Peyer's patch (tissue), 4 donors: ENCODE measurements at regions not wholly inside any gene's neighbourhood (a gene's known extent, or its start where the extent isn't known, plus 50 kb on each side); places are given as distances from the start of the nearest gene placed in this dataset.

Experiments used
- POLR2A ChIP-seq, 2 donors: fragments of 450-650 bp; IDR thresholded peaks; one replicate each; pipeline ENCODE4 v1.5.1; 2017; ENCODE audit warnings: antibody characterized with exemption in 2 of 2, mild to moderate bottlenecking in 2 of 2, moderate library complexity in 2 of 2
- TF ChIP-seq, protein P1 (sequence below), 6 experiments: fragments of 450-650 bp in 4 of 6; fragments of 200-600 bp in 2 of 6; sonication (generic) in 1 of 6; IDR thresholded peaks; one replicate each; pipeline ENCODE4 v1.5.1; 2017 to 2019; ENCODE audit warnings: antibody characterized with exemption in 6 of 6, mild to moderate bottlenecking in 3 of 6, moderate library complexity in 1 of 6

DNA sequence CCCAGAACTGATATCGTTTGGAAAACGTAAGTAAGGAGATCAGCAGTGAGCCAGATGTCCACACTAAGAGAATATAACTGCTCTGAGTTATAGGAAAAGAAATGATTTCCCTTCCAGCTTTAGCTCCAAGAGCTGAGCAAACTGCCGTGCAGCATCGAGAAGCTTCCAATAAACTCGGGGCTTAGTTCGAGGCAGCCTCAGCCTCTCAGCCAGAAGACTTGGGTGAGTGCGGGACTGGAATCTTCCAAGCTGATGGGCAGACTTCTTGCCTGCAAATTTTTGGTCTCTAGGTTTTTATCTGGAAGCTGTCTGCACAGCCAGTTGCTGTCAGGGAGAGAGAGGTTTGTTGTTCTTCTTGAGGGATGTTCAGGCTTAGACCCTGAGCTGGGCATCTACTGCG is 196.1 kb downstream of the PHETA1 start:
- TF ChIP-seq, protein P1, sequence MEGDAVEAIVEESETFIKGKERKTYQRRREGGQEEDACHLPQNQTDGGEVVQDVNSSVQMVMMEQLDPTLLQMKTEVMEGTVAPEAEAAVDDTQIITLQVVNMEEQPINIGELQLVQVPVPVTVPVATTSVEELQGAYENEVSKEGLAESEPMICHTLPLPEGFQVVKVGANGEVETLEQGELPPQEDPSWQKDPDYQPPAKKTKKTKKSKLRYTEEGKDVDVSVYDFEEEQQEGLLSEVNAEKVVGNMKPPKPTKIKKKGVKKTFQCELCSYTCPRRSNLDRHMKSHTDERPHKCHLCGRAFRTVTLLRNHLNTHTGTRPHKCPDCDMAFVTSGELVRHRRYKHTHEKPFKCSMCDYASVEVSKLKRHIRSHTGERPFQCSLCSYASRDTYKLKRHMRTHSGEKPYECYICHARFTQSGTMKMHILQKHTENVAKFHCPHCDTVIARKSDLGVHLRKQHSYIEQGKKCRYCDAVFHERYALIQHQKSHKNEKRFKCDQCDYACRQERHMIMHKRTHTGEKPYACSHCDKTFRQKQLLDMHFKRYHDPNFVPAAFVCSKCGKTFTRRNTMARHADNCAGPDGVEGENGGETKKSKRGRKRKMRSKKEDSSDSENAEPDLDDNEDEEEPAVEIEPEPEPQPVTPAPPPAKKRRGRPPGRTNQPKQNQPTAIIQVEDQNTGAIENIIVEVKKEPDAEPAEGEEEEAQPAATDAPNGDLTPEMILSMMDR (IDR thresholded peaks at IDR 0.05): no peak
- TF ChIP-seq POLR2A (IDR thresholded peaks at IDR 0.05): no peak
